ENCODE measurements at regions not wholly inside any gene's neighbourhood (a gene's known extent, or its start where the extent isn't known, plus 50 kb on each side); places are given as distances from the start of the nearest gene placed in this dataset.
A peak's percentile ranks its signal among the peaks of the same experiment; 100 is the strongest.

GRCh38 chr6:14255916-14256315, 138.3 kb downstream of the CD83 start:
- no peak for DNase-seq

- no peak for DNase-seq
Observed at GRCh38 chr6:14258117-14258516, 140.5 kb downstream of the CD83 start.

- DNase-seq: no peak
Observed at GRCh38 chr6:14258695-14259593, 141.4 kb downstream of the CD83 start.

GRCh38 chr6:14259594-14260152, 142.1 kb downstream of the CD83 start:
- no peak for DNase-seq

GRCh38 chr6:14260839-14261238, 143.3 kb downstream of the CD83 start:
- no peak for DNase-seq

GRCh38 chr6:14263881-14264424, 146.4 kb downstream of the CD83 start:
- DNase-seq: no peak

GRCh38 chr6:14265049-14266021, 147.8 kb downstream of the CD83 start:
- no peak for DNase-seq

GRCh38 chr6:14266266-14266665, 148.7 kb downstream of the CD83 start:
- no peak for DNase-seq

GRCh38 chr6:14267885-14268660, 150.5 kb downstream of the CD83 start:
- no peak for DNase-seq

- DNase-seq: no peak
Observed at GRCh38 chr6:14269436-14269835, 151.9 kb downstream of the CD83 start.

GRCh38 chr6:14270142-14270893, 152.7 kb downstream of the CD83 start:
- DNase-seq: no peak

GRCh38 chr6:14270925-14271788, 153.6 kb downstream of the CD83 start:
- DNase-seq: peak; percentile 81 to 93 (median 86)

- peak; percentile 40 to 77 (median 69) for DNase-seq
Observed at GRCh38 chr6:14271789-14272736, 154.5 kb downstream of the CD83 start.

- DNase-seq: no peak
Observed at GRCh38 chr6:14272737-14273085, 155.1 kb downstream of the CD83 start.

- peak; percentile 37 to 76 (median 66) for DNase-seq
Observed at GRCh38 chr6:14273191-14273590, 155.6 kb downstream of the CD83 start.

- no peak for DNase-seq
Observed at GRCh38 chr6:14274016-14274415, 156.4 kb downstream of the CD83 start.

GRCh38 chr6:14274546-14275492, 157.2 kb downstream of the CD83 start:
- DNase-seq: peak in 1 of 4 experiments; percentile 11

GRCh38 chr6:14275493-14275851, 157.9 kb downstream of the CD83 start:
- no peak for DNase-seq
